Mucosa of descending colon (tissue), 3 donors: ENCODE measurements at regions not wholly inside any gene's neighbourhood (a gene's known extent, or its start where the extent isn't known, plus 50 kb on each side); places are given as distances from the start of the nearest gene placed in this dataset.

Source experiments
- ATAC-seq: fragments of 200-7000 bp; cut with Tn5 transposase; one replicate; pipeline ENCODE4 v1.9.1; 2020; ENCODE audit warnings: mild to moderate bottlenecking, moderate library complexity
- DNase-seq, 3 donors: peaks; one replicate each; pipeline ENCODE4 v3.0.0-alpha.2; 2020
- H3K36me3 ChIP-seq: fragments of 200-600 bp; one replicate; pipeline ENCODE4 v1.8.0; 2021; ENCODE audit warnings: low read depth, mild to moderate bottlenecking
- H3K4me1 ChIP-seq: fragments of 200-600 bp; one replicate; pipeline ENCODE4 v1.8.0; 2021; ENCODE audit warnings: low read depth, mild to moderate bottlenecking
- H3K4me3 ChIP-seq: fragments of 200-600 bp; one replicate; pipeline ENCODE4 v1.8.0; 2021; ENCODE audit warnings: mild to moderate bottlenecking
- H3K9me3 ChIP-seq: fragments of 200-600 bp; one replicate; pipeline ENCODE4 v1.8.0; 2021; ENCODE audit warnings: mild to moderate bottlenecking
- intact Hi-C, 2 donors: fragments of 100-400 bp; cut with DNase I in 1 of 2; cut with micrococcal nuclease in 1 of 2; formaldehyde crosslinking; loops; one replicate each; pipeline versions ENCODE4 v1.11.0 to v1.11.1; 2022; cut with DNase I, micrococcal nuclease
- TF ChIP-seq, protein P1 (sequence below): fragments of 200-600 bp; IDR thresholded peaks from one replicate; pipeline ENCODE4 v1.8.0; 2022; ENCODE audit warnings: antibody characterized with exemption, mild to moderate bottlenecking
- donor health status: DM: no; HTN: no; CAD: no; lungs with moderate emphysema.
- donor health status: DM: no; HTN: no; CAD: no.
- donor health status: DM: no; HTN: yes; CAD: no.

- DNase-seq (no peak), ATAC-seq (no peak)
- Histone ChIP-seq H3K36me3 (no peaks in the 10 kb centered on the region), H3K4me1 (no peaks in the 10 kb centered on the region), H3K4me3 (no peak overlapping the region), H3K9me3 (no peaks in the 10 kb centered on the region)
- intact Hi-C loops = no loop called here
- TF ChIP-seq, protein P1, sequence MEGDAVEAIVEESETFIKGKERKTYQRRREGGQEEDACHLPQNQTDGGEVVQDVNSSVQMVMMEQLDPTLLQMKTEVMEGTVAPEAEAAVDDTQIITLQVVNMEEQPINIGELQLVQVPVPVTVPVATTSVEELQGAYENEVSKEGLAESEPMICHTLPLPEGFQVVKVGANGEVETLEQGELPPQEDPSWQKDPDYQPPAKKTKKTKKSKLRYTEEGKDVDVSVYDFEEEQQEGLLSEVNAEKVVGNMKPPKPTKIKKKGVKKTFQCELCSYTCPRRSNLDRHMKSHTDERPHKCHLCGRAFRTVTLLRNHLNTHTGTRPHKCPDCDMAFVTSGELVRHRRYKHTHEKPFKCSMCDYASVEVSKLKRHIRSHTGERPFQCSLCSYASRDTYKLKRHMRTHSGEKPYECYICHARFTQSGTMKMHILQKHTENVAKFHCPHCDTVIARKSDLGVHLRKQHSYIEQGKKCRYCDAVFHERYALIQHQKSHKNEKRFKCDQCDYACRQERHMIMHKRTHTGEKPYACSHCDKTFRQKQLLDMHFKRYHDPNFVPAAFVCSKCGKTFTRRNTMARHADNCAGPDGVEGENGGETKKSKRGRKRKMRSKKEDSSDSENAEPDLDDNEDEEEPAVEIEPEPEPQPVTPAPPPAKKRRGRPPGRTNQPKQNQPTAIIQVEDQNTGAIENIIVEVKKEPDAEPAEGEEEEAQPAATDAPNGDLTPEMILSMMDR = no peak
These were observed 128.2 kb downstream of the CPEB2 start for GRCh38 chr4:15130441-15130840.

DNA sequence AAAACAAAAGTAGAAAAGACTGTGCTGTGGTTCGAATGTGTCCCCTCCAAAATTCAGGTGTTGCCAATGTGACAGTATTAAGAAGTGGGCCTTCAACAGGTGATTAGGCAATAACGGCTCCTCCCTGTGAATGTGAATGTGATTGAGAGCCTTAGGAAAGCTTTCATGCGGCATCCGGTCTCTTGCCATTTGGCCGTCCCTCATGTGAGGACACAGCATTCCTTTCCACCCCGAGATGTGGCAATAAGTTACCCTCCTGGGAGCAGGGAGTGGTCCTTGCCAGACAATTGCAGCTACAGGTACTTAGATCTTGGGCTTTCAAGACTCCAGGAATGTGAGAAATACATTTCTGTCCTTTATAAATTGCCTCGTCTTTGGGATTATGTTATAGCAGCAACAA is 129.3 kb downstream of the CPEB2 start:
- ATAC-seq = no peak
- intact Hi-C loops = no loop called here
- Histone ChIP-seq H3K36me3 (no peaks in the 10 kb centered on the region), H3K4me1 (no peaks in the 10 kb centered on the region), H3K9me3 (no peaks in the 10 kb centered on the region), H3K4me3 (no peak overlapping the region)
- TF ChIP-seq, protein P1 = no peak
- no peak for DNase-seq

DNA sequence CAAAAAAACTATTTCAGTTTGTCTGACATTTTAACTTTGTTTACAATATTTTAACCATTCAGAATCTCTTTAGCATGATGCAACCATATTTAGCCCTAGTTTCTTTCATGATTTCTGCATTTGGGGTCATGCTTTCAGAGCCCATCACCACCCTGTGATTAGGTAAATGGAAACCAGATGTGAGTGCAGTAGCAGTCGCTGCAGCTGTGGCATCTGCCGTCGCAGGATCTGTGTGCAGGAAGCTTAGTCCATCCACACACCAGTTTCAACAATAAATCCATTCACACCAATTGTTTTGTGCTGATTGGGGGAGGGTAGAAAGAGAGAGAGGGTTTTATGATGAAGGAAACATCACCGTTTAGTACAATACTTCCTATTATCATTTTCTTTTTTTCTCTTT is 130.5 kb downstream of the CPEB2 start:
- ATAC-seq (no peak), DNase-seq (no peak)
- Histone ChIP-seq H3K4me3 (no peak overlapping the region), H3K36me3 (no peaks in the 10 kb centered on the region), H3K4me1 (no peaks in the 10 kb centered on the region), H3K9me3 (peaks cover 3% of the 10 kb centered on the region)
- intact Hi-C loops = no loop called here
- TF ChIP-seq, protein P1 = no peak

GRCh38 chr4:15139599-15139998 is 137.3 kb downstream of the CPEB2 start:
- TF ChIP-seq, protein P1 = no peak
- no peak for DNase-seq
- Histone ChIP-seq H3K36me3 (no peaks in the 10 kb centered on the region), H3K4me1 (no peaks in the 10 kb centered on the region), H3K9me3 (peaks cover 3% of the 10 kb centered on the region), H3K4me3 (no peak overlapping the region)
- intact Hi-C loops = no loop called here
- no peak for ATAC-seq

DNA sequence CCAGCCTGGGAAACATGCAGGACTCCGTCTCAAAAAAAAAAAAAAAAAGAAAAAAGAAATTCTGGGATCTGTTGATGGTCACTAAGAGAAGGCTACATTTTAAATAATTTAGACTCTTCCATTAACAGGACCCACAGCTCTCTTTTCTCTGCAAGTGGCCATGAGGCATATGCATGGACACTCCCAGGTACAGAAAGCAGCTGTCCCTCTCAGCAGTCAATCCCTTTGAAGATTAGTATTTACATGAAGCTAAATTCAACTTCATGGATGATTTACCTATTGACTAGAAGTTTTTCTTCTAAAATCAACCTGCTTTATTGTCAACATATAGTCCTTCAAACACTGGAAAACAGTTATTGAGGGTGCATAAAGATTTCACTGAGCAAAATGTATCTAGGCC is 139.9 kb downstream of the CPEB2 start:
- ATAC-seq = no peak
- DNase-seq = no peak
- TF ChIP-seq, protein P1 = no peak
- intact Hi-C loops = no loop called here
- Histone ChIP-seq H3K36me3 (no peaks in the 10 kb centered on the region), H3K4me3 (no peak overlapping the region), H3K4me1 (no peaks in the 10 kb centered on the region), H3K9me3 (no peaks in the 10 kb centered on the region)

DNA sequence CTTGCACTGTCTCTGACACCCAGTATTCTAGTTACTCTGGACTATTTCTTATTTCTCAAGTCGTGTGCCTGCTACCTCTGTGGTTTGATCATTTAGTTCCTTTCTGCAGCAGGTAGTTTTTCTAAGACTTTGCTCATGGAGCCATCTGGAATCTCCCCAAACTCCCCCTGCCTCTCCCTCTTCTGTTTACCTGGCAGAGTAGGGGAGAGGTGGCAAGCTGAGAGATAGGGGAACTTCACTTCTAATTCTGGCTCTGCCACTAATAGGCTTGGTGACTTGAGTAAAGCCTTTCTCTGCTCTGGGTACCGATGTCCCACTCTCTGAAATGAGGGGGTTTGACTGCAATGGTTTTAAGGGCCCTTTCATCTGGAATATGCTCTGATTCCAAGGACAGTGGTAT is 141.3 kb downstream of the CPEB2 start:
- Histone ChIP-seq H3K36me3 (no peaks in the 10 kb centered on the region), H3K4me3 (no peak overlapping the region), H3K9me3 (no peaks in the 10 kb centered on the region), H3K4me1 (no peaks in the 10 kb centered on the region)
- DNase-seq (no peak), ATAC-seq (no peak)
- TF ChIP-seq, protein P1 = no peak
- intact Hi-C loops = no loop called here
